SJSA1 (cell line): ENCODE measurements at regions not wholly inside any gene's neighbourhood (a gene's known extent, or its start where the extent isn't known, plus 50 kb on each side); places are given as distances from the start of the nearest gene placed in this dataset.
A peak's percentile ranks its signal among the peaks of the same experiment; 100 is the strongest.

Source experiments
- DNase-seq, 2 experiments: peaks; one replicate each; pipeline ENCODE4 v3.0.0-alpha.2; 2015 to 2020; ENCODE audit warnings: low spot score in 2 of 2, low read depth in 1 of 2
- H3K27ac ChIP-seq: fragments of 250-450 bp; sonication (Bioruptor Pico); 2 replicates; pipeline ENCODE4 v1.5.1; 2020; ENCODE audit warnings: mild to moderate bottlenecking, moderate library complexity
- H3K27me3 ChIP-seq: fragments of 250-450 bp; sonication (Bioruptor Pico); replicated peaks from 2 replicates; pipeline ENCODE4 v1.5.1; 2020; ENCODE audit warnings: mild to moderate bottlenecking, moderate library complexity
- H3K36me3 ChIP-seq: fragments of 250-450 bp; sonication (Bioruptor Pico); 2 replicates; pipeline ENCODE4 v1.5.1; 2020; ENCODE audit warnings: mild to moderate bottlenecking
- H3K4me1 ChIP-seq: fragments of 250-450 bp; sonication (Bioruptor Pico); replicated peaks from 2 replicates; pipeline ENCODE4 v1.6.1; 2021; ENCODE audit warnings: mild to moderate bottlenecking
- H3K4me3 ChIP-seq: fragments of 250-450 bp; sonication (Bioruptor Pico); 2 replicates; pipeline ENCODE4 v1.5.1; 2020; ENCODE audit warnings: mild to moderate bottlenecking
- H3K9me3 ChIP-seq: fragments of 250-450 bp; sonication (Bioruptor Pico); replicated peaks from 2 replicates; pipeline ENCODE4 v1.5.1; 2020; ENCODE audit warnings: mild to moderate bottlenecking

DNA sequence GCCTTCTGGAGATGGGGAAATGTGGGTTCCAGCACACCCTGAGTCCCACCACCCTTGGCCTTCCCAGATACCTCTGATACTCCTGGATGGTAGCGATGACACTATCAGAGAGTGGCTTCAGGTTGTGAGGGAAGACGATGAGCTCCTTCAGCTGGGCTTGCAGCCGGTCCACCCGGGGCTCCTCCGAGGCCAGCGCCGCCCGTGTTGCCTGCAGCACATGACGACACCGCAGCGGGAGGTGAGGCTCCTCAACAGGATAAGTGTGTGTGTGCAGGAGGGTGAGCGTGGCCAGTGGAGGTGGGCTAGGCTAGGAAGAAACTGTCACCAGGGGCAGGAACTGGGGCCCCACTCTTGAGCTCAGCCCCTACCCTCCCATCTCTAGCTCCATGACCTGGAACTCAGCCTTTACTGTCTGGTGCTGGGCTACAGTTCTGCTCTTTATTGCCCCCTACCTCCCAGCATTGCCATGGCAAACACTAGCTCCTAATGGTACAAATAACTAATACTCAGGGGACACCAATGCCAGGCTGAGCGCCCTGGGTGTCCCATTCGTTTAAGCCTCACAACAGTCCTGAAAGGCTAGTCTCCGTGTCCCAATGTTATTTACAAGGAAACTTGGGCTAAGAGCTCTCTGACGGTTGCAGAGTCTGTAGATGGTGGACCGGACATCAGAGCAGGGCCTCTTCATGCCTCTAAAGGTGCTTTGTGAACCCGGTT lies 64.1 kb downstream of the SYNE3 start:
- H3K27me3 ChIP-seq = no peaks in the 10 kb centered on the region
- H3K36me3 ChIP-seq = peaks cover 17% of the 10 kb centered on the region
- no peak overlapping the region for H3K4me3 ChIP-seq
- no peak for DNase-seq
- no peaks in the 10 kb centered on the region for H3K4me1 ChIP-seq
- H3K27ac ChIP-seq = no peak overlapping the region
- no peaks in the 10 kb centered on the region for H3K9me3 ChIP-seq

DNA sequence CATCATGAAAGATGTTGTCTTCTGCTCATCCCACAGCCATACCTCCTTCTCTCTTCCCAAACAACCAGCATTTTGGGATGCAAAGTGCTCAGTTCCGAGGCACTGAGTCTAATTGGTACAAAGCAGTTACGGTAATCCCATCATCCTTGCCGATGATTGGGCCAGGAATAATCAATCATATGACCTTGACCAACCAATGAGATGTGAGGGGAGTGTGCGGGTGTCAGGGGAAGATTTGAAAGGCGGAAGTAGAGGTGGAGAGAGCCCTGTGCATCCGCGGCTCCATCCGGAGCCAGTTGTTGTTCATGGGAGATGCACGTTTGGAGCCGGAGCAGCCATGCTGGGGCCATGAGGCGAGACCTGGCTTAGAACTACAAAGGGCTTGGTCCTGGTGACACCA lies 67.3 kb downstream of the SYNE3 start:
- DNase-seq = no peak
- Histone ChIP-seq H3K9me3 (no peaks in the 10 kb centered on the region), H3K27me3 (no peaks in the 10 kb centered on the region), H3K36me3 (peaks cover 17% of the 10 kb centered on the region), H3K27ac (no peak overlapping the region), H3K4me1 (no peaks in the 10 kb centered on the region), H3K4me3 (no peak overlapping the region)

DNA sequence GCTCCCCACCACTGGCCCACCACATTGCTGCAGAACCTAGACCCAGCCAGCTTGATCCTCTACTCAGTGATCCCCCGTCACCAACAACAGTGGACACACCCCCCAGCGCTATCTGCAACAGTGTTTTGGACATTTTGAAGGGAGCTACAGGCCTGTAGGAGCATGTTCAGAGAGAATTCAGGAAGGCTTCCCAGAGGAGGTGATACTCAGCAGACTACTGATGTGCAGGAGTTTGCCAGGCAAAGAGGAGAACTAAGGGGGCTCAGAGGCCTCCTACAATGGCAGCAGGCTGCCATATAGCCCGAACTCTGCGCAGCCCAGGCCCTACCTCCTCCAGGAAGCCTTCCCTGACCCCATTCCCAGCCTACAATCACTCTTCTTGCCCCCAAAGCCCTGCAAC lies 70.0 kb downstream of the SYNE3 start:
- H3K36me3 ChIP-seq = peaks cover 15% of the 10 kb centered on the region
- H3K9me3 ChIP-seq = no peaks in the 10 kb centered on the region
- no peaks in the 10 kb centered on the region for H3K27me3 ChIP-seq
- no peak for DNase-seq
- no peak overlapping the region for H3K4me3 ChIP-seq
- no peak overlapping the region for H3K27ac ChIP-seq
- H3K4me1 ChIP-seq = no peaks in the 10 kb centered on the region

DNA sequence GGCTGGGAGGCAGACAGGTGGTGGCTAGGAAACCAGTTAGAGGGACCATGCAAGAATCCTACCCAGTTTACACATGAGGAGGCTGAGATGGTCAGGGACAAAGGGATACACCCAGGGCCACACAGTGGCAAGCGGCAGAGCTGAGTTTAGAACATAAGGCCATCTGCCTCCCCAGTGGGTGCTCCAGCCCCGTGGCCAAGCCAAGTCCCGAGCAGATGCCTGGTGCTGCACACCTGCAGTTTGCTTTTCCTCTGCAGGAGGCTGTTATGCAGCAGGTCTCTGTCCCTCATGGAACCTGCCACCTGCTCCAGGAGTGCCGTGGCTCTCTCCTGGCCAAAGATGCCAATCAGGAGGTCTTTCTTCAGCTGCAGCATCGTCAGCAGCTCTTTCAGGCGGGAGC lies 70.8 kb downstream of the SYNE3 start:
- Histone ChIP-seq H3K9me3 (no peaks in the 10 kb centered on the region), H3K36me3 (peaks cover 16% of the 10 kb centered on the region)
- DNase-seq = no peak

DNA sequence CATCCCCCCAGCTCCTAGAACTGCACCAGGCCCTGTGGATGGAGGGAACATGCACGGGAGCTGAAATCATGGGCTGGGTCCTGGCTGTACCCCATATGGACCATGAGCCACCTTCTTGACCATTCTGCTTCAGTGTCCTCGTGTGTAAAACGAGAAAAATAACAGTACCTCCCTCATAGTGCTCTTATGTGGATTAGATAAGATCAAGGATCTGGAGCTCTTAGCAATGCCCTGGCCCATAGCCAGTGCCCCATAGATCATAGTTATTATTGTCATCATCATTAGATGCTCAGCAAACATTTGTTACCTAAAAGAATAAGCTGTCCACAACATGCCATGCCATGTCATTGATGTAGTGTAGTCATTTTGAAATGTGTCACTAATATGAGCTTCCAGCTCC lies 71.3 kb downstream of the SYNE3 start:
- DNase-seq = no peak
- Histone ChIP-seq H3K4me3 (no peak overlapping the region), H3K27me3 (no peaks in the 10 kb centered on the region), H3K9me3 (no peaks in the 10 kb centered on the region), H3K27ac (no peak overlapping the region), H3K36me3 (peaks cover 16% of the 10 kb centered on the region), H3K4me1 (no peaks in the 10 kb centered on the region)

More for the DNA sequence above, 70.8 kb downstream of the SYNE3 start:
- no peaks in the 10 kb centered on the region for H3K4me1 ChIP-seq
- H3K4me3 ChIP-seq = no peak overlapping the region
- H3K27ac ChIP-seq = no peak overlapping the region
- no peaks in the 10 kb centered on the region for H3K27me3 ChIP-seq

DNA sequence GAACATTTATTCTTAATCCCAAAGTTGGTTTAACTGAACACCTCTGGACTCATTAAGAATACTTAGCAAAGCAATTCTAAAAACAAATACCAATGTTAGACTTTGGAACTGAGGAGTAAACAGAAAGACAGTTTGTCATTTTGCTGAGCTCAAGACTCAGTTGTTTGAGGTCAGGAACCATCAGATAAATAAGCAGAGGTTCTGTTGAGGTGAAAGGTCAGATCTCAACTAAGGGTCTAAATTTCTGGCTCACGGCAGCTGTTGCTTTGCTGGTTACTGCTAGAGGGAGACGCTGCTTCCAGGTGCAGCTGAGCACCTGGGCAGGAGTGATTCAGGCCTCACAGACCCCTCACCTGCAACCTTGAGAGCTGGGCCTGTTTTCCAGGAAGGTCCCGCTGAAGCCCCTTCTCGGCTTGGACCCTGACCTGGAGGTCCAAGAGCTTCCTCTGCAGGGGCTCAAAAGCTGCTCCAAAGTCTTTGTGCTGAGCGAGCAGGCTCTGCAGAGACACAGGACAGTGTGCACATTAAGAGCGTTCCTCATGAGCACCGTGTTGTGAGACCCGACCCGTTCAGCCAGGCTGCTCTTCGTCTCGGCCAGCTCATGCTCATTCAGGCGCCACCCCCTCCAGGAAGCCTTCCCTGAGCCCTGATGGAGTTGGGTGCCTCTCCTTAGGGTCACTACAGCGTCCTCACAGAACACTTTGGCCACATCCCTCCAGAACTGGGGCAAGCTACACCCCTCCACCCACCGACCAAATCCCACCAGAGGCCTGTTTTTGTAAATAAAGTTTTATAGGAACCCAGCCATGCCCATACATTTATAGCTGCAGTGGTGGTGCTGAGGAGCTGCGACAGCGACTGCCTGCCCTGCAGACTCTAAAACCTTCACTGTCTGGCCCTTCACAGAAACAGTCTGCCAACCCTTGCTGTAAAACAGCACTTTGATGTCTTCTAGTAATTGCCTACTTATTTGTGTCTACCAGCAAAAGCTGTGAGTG lies 72.0 kb downstream of the SYNE3 start:
- H3K4me3 ChIP-seq = no peak overlapping the region
- H3K36me3 ChIP-seq = peaks cover 15% of the 10 kb centered on the region; the same call in 1 of the 2 replicates
- DNase-seq = no peak

DNA sequence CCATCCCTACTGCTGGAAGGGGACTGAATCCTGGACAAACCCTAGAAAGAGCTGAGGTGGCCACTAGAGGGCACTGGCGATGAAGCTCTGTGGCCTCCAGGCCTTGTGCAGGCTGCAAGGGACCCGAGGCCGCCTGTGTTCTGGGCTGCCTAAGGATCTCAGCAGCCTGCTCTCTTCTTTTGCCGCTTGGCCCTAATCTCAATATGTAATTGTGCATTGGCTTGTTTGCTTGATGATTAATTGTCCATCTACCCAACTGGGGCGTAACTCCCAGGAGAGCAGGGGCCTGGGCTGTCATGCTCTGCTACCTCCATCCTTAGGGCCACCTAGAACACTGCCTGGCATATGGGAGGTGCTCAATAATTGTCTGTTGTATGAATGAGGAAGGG lies 73.8 kb downstream of the SYNE3 start:
- no peaks in the 10 kb centered on the region for H3K27me3 ChIP-seq
- no peaks in the 10 kb centered on the region for H3K9me3 ChIP-seq
- peak; percentile 47 to 75 for DNase-seq
- H3K36me3 ChIP-seq = peaks cover 12% of the 10 kb centered on the region; the same call in 1 of the 2 replicates
- H3K4me3 ChIP-seq = no peak overlapping the region
- no peak overlapping the region for H3K27ac ChIP-seq
- no peaks in the 10 kb centered on the region for H3K4me1 ChIP-seq

More for the DNA sequence above, 72.0 kb downstream of the SYNE3 start:
- Histone ChIP-seq H3K27ac (no peak overlapping the region), H3K27me3 (no peaks in the 10 kb centered on the region), H3K4me1 (no peaks in the 10 kb centered on the region), H3K9me3 (no peaks in the 10 kb centered on the region)

DNA sequence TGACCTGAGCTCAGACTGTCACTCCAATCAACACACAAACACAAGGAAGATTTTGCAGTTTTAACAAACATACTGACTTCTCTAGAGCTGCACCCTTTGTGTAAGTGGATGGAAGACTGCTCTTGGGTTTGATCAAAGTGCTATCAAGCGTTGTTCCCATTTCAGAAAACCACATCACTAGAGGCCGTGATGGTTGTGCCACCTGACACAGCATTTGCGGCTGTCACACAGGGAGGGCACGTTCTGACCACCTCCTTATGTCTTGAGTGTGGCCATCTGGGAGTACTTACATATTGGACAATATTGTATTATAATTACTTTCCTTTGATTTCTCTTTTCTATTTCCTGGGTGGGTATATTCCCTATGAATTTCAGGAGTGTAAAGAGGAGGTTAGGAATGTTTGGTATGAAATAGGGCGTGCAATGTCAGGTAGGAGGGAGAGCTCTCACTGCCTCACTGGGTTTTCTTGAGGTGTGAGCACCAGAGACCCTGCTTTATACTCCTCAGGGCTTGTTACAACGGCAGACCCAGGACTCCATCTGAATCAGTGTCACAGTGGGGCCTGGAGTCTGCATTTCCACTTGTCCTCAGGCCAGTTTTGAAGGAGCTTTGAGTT lies 74.3 kb downstream of the SYNE3 start:
- H3K4me3 ChIP-seq = no peak overlapping the region
- peaks cover 10% of the 10 kb centered on the region; the same call in 1 of the 2 replicates for H3K36me3 ChIP-seq
- H3K9me3 ChIP-seq = no peaks in the 10 kb centered on the region
- no peak overlapping the region for H3K27ac ChIP-seq
- no peaks in the 10 kb centered on the region for H3K27me3 ChIP-seq
- no peak for DNase-seq
- H3K4me1 ChIP-seq = no peaks in the 10 kb centered on the region

DNA sequence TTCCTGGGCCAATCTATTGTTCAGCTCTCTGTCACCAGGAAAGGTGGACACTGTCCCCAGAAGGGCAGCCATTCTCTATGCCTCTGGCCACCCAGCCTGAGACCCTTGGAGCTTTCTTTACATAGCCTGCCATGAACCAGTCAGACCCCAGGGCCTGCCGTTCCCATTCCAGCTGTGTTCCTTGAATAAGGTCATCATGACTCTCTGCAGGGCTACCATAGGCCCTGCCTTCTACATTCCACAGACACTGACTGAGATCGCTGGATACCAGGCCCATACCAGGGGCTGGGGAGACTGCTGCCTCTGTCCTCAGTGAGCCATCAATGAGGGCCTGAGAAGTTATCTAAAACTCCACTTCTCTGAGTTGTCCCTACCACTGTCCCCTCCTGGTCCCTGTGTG lies 75.5 kb downstream of the SYNE3 start:
- DNase-seq = no peak
- no peak overlapping the region for H3K4me3 ChIP-seq
- no peak overlapping the region for H3K27ac ChIP-seq
- H3K36me3 ChIP-seq = peaks cover 10% of the 10 kb centered on the region; the same call in 1 of the 2 replicates
- H3K27me3 ChIP-seq = no peaks in the 10 kb centered on the region
- H3K9me3 ChIP-seq = no peaks in the 10 kb centered on the region
- H3K4me1 ChIP-seq = no peaks in the 10 kb centered on the region

DNA sequence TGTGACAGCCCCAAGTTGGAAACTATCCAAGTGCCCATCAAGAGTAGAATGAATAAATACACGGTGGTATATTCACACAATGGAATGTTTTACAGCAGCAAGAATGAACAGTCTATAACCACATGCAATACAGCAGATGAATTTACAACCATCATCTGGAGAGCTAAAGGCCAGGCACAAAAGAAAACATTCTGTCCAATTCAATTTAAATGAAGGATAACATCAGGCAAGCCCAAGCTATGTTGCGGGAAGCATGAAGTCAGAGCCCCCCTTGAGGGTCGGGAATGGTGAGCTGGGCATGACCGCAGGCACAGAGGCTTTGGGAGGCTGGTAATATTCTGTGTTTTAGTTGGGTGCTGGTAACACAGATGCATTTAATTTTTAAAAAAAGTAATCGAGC lies 76.0 kb downstream of the SYNE3 start:
- no peak overlapping the region for H3K27ac ChIP-seq
- no peak for DNase-seq
- no peaks in the 10 kb centered on the region for H3K9me3 ChIP-seq
- H3K27me3 ChIP-seq = no peaks in the 10 kb centered on the region
- no peaks in the 10 kb centered on the region for H3K4me1 ChIP-seq
- peaks cover 10% of the 10 kb centered on the region; the same call in 1 of the 2 replicates for H3K36me3 ChIP-seq
- H3K4me3 ChIP-seq = no peak overlapping the region

DNA sequence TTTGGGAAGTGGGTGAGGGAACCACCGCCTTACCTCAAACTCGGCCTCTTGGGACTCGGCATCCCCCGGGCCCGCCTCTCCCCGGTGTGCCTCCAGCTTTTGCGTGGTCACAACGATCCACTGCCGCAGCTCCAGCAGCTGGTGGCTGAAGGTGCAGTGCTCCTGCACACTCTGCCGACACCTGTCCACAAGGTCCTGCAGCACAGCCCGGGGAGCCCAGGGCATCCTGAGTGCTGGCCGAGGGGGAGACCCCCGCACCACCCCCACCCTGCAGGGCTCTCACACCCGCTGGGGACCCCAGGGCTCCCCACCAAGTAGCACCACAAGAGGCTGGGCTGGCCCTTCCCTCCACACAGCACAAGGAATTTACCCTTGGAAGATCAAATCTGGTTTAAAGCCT lies 76.6 kb downstream of the SYNE3 start:
- Histone ChIP-seq H3K36me3 (peaks cover 10% of the 10 kb centered on the region; the same call in 1 of the 2 replicates), H3K4me1 (no peaks in the 10 kb centered on the region), H3K27me3 (no peaks in the 10 kb centered on the region), H3K27ac (no peak overlapping the region), H3K4me3 (no peak overlapping the region), H3K9me3 (no peaks in the 10 kb centered on the region)
- DNase-seq = no peak

DNA sequence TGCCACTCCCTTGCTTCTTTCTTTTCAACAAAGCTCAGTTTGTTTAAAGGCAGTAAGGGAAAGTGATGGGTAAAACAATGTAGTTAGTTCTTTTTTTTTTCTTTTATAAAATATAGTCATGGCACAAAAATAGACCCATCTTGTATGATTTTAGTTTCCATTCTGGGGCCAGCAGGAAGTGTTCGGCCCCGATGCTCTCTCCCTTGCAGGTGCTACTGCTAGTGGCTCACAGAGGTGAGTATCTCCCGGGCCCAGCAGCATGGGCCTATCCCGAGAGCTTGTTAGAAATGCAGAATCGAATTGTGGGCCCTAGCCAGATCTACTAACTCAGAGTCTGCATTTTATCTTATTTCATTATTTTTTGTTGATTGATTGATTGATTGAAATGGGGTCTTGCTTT lies 78.7 kb downstream of the SYNE3 start:
- no peaks in the 10 kb centered on the region for H3K9me3 ChIP-seq
- no peaks in the 10 kb centered on the region for H3K4me1 ChIP-seq
- DNase-seq = no peak
- peaks cover 10% of the 10 kb centered on the region; the same call in 1 of the 2 replicates for H3K36me3 ChIP-seq
- H3K27ac ChIP-seq = no peak overlapping the region
- no peak overlapping the region for H3K4me3 ChIP-seq
- no peaks in the 10 kb centered on the region for H3K27me3 ChIP-seq

DNA sequence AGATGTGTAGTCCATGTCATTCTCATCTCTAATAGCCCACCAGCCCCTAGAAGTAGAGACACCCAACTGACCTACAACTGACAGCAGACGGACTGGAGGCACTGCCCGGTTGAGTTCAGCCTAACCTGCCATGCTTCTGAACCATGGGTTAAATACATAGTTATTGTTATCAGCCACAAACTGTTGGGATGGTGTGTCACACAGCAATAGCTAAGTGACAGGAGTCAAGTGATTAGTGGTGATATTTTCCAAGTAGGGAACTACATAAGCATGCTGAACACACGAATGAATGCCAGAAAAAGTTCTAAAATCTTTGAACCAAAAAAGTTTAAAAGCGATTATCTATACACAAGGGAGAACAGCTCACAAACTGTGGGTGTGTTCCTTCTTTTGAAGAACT lies 80.1 kb downstream of the SYNE3 start:
- no peaks in the 10 kb centered on the region for H3K4me1 ChIP-seq
- H3K27me3 ChIP-seq = no peaks in the 10 kb centered on the region
- H3K36me3 ChIP-seq = peaks cover 11% of the 10 kb centered on the region
- no peaks in the 10 kb centered on the region for H3K9me3 ChIP-seq
- no peak overlapping the region for H3K4me3 ChIP-seq
- H3K27ac ChIP-seq = no peak overlapping the region
- no peak for DNase-seq

DNA sequence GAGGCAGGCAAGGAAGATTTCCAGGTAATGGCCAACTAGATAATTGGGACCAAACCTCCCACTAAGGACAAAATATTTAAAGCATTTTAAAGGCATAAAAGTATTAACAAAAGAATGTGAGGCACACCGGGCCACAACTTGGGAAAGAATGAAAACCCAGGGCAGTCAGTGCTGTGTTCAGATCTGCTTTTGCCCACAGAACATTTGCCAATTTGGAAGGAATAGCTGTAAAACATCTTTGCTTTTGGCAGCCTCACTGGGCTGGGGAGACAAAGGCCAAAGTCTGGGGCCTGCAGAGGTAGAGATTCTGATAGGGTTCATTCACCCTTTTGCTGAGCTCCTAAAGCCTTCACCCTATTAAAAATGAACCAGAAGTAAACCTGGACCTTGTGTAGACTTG lies 82.3 kb downstream of the SYNE3 start:
- no peaks in the 10 kb centered on the region for H3K4me1 ChIP-seq
- H3K4me3 ChIP-seq = no peak overlapping the region
- DNase-seq = no peak
- no peaks in the 10 kb centered on the region for H3K27me3 ChIP-seq
- no peak overlapping the region for H3K27ac ChIP-seq
- H3K9me3 ChIP-seq = no peaks in the 10 kb centered on the region
- H3K36me3 ChIP-seq = peaks cover 11% of the 10 kb centered on the region
